Ovary (tissue), 3 donors: ENCODE measurements at regions not wholly inside any gene's neighbourhood (a gene's known extent, or its start where the extent isn't known, plus 50 kb on each side); places are given as distances from the start of the nearest gene placed in this dataset.

Source experiments
- CTCF ChIP-seq, 3 donors: fragments of 450-650 bp in 2 of 3; fragments of 200-600 bp in 1 of 3; IDR thresholded peaks; one replicate each; pipeline versions ENCODE4 v1.5.1 to v1.8.0; 2016 to 2022; ENCODE audit warnings: antibody characterized with exemption in 3 of 3, mild to moderate bottlenecking in 1 of 3
- POLR2A ChIP-seq: fragments of 450-650 bp; IDR thresholded peaks from one replicate; pipeline ENCODE4 v1.6.1; 2017; ENCODE audit warnings: antibody characterized with exemption, mild to moderate bottlenecking, moderate library complexity
- donor health status: DM: no; HTN: no; CAD: no.

GRCh38 chr1:181396171-181396670 lies 87.1 kb upstream of the CACNA1E start:
- TF ChIP-seq CTCF (IDR thresholded peaks at IDR 0.05) (no peak), POLR2A (no peak)
